HG02678 (cell line): ENCODE measurements at regions not wholly inside any gene's neighbourhood (a gene's known extent, or its start where the extent isn't known, plus 50 kb on each side); places are given as distances from the start of the nearest gene placed in this dataset.
A peak's percentile ranks its signal among the peaks of the same experiment; 100 is the strongest.
"Not testable (repeated sequence)": the region's sequence is repeated elsewhere in the genome, so short reads cannot be mapped to it uniquely, and the experiment has no call there.

Experiments used
- ATAC-seq: cut with Tn5 transposase; IDR thresholded peaks from one replicate; pipeline ENCODE4 v1.9.1; 2021; ENCODE audit warnings: mild to moderate bottlenecking, moderate library complexity; ENCODE audit not compliant: unreplicated experiment

GRCh38 chr6:97449444-97449966 lies 166.5 kb upstream of the MMS22L start:
- no peak for ATAC-seq

GRCh38 chr6:97450087-97450486 lies 167.1 kb upstream of the MMS22L start:
- ATAC-seq = no peak

- ATAC-seq = no peak
These were observed 173.1 kb upstream of the MMS22L start for GRCh38 chr6:97456070-97456469.

- no peak for ATAC-seq
These were observed 176.5 kb upstream of the MMS22L start for GRCh38 chr6:97459535-97459934.

GRCh38 chr6:97459986-97460385 lies 177.0 kb upstream of the MMS22L start:
- ATAC-seq = no peak

GRCh38 chr6:97460394-97461080 lies 177.5 kb upstream of the MMS22L start:
- ATAC-seq = no peak

GRCh38 chr6:97461218-97461617 lies 178.2 kb upstream of the MMS22L start:
- no peak for ATAC-seq

- ATAC-seq = no peak
These were observed 179.0 kb upstream of the MMS22L start for GRCh38 chr6:97462031-97462430.

GRCh38 chr6:97462938-97463598 lies 180.1 kb upstream of the MMS22L start:
- no peak for ATAC-seq

GRCh38 chr6:97465877-97466561 lies 183.0 kb upstream of the MMS22L start:
- ATAC-seq = no peak

- no peak for ATAC-seq
These were observed 186.0 kb upstream of the MMS22L start for GRCh38 chr6:97468981-97469380.

- no peak for ATAC-seq
These were observed 186.4 kb upstream of the MMS22L start for GRCh38 chr6:97469451-97469850.

GRCh38 chr6:97470322-97470721 lies 187.3 kb upstream of the MMS22L start:
- no peak for ATAC-seq

GRCh38 chr6:97473979-97474378 lies 191.0 kb upstream of the MMS22L start:
- no peak for ATAC-seq

GRCh38 chr6:97497713-97498331 lies 214.8 kb upstream of the MMS22L start:
- peak; percentile 99 for ATAC-seq

- ATAC-seq = no peak
These were observed 218.8 kb upstream of the MMS22L start for GRCh38 chr6:97501853-97502252.

- ATAC-seq = no peak
These were observed 225.6 kb upstream of the MMS22L start for GRCh38 chr6:97508646-97509045.

- ATAC-seq = not testable (repeated sequence)
These were observed 230.2 kb upstream of the MMS22L start for GRCh38 chr6:97513260-97513659.

GRCh38 chr6:97524811-97525210 lies 241.8 kb upstream of the MMS22L start:
- ATAC-seq = no peak

GRCh38 chr6:97535800-97536199 lies 252.8 kb upstream of the MMS22L start:
- no peak for ATAC-seq

GRCh38 chr6:97548354-97548753 lies 265.3 kb upstream of the MMS22L start:
- ATAC-seq = no peak
